AG09309 (cell line): ENCODE measurements at regions not wholly inside any gene's neighbourhood (a gene's known extent, or its start where the extent isn't known, plus 50 kb on each side); places are given as distances from the start of the nearest gene placed in this dataset.
A peak's percentile ranks its signal among the peaks of the same experiment; 100 is the strongest.

ENCODE experiments used
- DNase-seq: peaks from one replicate; pipeline ENCODE4 v3.0.0-alpha.2; 2010; ENCODE audit warnings: low read depth
- H3K4me3 ChIP-seq: 2 replicates; pipeline ENCODE4 v1.5.1; 2011; ENCODE audit warnings: mild to moderate bottlenecking, low read depth, low read length, moderate library complexity; ENCODE audit not compliant: control insufficient read depth
- TF ChIP-seq, protein P1 (sequence below): IDR thresholded peaks from 2 replicates; pipeline ENCODE4 v1.5.1; 2011; ENCODE audit warnings: mild to moderate bottlenecking, low read depth, low read length, inconsistent platforms; ENCODE audit not compliant: insufficient read depth, control insufficient read depth; ENCODE audit errors: missing control alignments

DNA sequence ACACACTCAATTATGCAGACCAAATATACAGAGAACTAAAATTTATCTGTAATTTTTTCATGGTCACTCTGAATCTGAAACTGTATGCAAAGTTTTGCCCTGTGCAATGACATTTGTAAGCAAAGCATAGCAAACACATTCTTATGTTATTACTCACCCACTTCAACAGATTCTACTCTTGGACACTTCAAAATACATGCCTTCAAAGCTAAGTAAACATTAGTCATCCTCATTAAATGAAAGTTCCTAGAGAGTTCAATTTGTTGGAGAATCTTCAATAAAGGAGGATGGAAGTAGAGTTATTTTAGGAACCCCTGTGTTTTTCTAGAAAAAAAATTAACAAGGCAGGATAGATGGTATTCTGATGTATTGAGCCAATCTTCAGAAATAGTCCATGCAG is 639.7 kb upstream of the C9orf72 start:
- H3K4me3 ChIP-seq, result no peak overlapping the region
- peak; percentile 48 for DNase-seq
- TF ChIP-seq, protein P1, sequence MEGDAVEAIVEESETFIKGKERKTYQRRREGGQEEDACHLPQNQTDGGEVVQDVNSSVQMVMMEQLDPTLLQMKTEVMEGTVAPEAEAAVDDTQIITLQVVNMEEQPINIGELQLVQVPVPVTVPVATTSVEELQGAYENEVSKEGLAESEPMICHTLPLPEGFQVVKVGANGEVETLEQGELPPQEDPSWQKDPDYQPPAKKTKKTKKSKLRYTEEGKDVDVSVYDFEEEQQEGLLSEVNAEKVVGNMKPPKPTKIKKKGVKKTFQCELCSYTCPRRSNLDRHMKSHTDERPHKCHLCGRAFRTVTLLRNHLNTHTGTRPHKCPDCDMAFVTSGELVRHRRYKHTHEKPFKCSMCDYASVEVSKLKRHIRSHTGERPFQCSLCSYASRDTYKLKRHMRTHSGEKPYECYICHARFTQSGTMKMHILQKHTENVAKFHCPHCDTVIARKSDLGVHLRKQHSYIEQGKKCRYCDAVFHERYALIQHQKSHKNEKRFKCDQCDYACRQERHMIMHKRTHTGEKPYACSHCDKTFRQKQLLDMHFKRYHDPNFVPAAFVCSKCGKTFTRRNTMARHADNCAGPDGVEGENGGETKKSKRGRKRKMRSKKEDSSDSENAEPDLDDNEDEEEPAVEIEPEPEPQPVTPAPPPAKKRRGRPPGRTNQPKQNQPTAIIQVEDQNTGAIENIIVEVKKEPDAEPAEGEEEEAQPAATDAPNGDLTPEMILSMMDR, result no peak

DNA sequence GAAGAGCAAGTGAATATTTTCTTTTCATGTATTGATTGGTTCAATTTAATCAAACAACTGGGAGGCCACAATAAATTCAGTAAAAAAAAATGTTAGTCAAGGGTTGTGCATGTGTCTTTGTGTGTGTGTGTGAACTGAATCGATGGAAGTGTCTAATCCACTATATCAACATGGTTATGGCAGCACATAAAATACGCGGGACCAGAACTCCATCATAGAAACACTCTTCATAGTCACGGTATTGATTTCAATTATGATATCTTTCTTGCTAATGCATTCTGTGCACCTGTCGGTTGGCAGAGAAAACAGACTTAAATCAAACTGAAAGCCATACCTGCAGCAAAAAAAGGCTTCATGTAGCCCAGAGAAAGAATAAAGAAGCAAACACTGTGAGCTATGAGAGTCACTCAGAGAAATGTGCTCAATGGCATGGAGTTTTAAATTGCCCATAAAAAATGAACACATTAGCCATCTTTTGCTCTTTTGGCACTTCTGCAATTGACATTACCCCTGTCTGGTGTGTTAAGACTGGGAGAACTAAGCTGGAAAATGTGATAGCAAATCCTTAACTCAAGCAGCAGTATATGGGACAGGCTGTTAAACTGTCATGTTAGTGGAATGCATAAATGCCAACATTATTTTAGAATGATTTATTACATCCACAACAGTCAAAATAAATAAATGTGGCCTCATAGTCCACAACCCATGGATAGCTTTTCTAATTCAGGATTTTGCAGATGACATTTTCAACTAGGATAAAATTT is 642.4 kb upstream of the C9orf72 start:
- TF ChIP-seq, protein P1, result no peak
- DNase-seq, result no peak
- no peak overlapping the region for H3K4me3 ChIP-seq

DNA sequence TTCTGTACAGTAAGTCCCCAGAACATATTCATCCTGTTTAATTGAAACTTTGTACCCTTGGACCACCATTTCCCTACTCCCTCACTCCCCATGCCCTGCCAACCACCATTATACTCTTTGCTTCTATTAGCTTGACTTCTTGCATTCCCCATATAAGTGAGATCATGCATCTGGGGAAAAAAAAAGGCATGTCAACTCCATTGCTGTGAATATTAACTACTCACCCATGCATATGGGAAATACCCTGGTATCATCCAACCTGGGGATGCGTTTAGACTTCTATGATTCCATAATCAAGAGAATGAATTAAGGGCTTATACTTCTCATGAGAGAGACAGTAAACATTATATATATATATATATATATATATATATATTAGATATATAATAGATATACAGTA is 659.4 kb upstream of the C9orf72 start:
- no peak for DNase-seq
- no peak overlapping the region for H3K4me3 ChIP-seq
- TF ChIP-seq, protein P1, result no peak

DNA sequence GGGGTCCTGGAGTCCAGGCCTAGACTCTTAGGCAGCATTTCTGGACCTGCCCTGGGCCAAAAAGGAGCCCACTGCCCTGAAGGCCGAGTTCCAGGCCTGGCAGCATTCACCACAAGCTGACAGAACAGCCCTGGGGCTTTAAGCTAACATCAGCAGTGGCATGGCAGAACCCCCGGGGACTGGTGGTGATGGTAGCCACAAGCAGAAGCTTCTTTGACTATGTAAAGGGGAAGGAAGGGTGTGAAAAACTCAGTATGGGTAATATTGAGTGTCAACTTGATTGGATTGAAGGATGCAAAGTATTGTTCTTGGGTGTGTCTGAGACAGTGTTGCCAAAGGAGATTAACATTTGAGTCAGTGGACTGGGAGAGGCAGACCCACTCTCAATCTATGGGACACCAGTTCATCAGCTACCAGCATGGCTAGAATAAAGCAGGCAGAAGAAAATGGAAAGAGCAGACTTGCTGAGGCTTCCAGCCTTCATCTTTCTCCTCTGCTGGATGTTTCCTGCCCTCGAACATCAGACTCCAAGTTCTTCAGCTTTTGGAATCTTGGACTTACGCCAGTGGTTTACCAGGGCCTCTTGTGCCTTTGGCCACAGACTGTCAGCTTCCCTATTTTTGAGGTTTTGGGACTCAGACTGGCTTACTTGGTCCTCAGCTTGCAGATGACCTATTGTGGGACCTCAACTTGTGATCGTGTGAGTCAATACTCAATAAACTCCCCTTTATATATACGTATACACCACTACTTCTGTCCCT is 661.0 kb upstream of the C9orf72 start:
- no peak overlapping the region for H3K4me3 ChIP-seq
- TF ChIP-seq, protein P1, result no peak
- DNase-seq, result no peak

DNA sequence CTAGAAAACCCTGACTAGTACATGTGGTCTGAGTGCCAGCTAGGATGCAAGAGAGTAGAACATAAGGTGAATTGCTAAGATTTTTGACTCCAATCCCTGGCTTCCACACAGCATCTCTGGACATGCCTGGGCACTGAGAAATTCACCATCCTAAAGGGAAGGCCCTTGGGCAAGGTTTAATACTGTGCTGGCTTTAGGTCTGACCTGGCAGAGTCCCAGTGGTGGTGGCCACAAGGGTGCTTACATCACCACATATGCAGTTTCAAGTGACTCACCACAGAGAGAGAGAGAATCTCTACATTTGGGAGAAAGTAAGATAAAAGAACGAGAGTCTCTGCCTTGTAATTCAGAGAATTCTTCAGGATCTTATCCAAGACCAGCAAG is 661.6 kb upstream of the C9orf72 start:
- TF ChIP-seq, protein P1, result no peak
- no peak overlapping the region for H3K4me3 ChIP-seq
- peak; percentile 4 for DNase-seq

DNA sequence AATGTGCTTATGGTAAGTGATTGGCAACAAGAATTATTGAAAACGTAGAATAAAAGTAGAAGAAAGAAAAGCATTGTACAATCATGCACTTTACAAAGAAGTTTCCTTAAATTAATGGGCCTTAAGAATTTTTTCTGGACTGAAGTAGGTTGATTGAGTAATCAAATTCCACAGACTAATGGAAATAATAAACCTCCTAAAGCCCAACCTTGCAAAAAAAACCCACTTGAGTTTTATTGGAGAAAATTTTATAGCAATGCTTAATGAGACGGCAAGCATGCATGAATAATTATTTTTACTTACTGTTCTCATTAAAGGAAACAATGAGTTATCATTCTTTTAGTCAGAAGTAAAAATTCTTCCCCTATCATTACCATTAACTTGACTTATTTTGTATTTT is 676.1 kb upstream of the C9orf72 start:
- TF ChIP-seq, protein P1, result no peak
- H3K4me3 ChIP-seq, result no peak overlapping the region
- DNase-seq, result no peak

DNA sequence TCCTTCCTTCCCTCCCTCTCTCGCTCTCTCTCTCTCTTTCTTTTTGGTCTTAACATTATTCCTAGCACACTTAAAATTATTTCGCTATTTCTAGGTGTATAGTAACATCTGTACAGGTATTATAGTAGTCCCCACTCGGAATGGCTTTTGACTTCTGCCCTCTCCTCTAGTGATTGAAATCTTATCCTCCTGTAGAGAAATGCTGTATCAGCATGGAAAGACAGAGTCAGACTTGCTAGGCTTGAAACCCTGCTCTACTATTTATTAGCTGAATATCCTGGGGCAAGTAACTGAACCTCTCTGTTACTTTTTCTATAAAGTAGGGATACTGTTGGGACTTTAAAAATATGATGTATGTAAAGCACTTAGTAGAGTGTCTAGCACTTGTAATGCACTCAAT is 681.9 kb upstream of the C9orf72 start:
- no peak for DNase-seq
- TF ChIP-seq, protein P1, result no peak
- H3K4me3 ChIP-seq, result no peak overlapping the region
